Left ventricle myocardium superior (tissue), 1 donor: ENCODE measurements at regions not wholly inside any gene's neighbourhood (a gene's known extent, or its start where the extent isn't known, plus 50 kb on each side); places are given as distances from the start of the nearest gene placed in this dataset.
A peak's percentile ranks its signal among the peaks of the same experiment; 100 is the strongest.
"Not testable (repeated sequence)": the region's sequence is repeated elsewhere in the genome, so short reads cannot be mapped to it uniquely, and the experiment has no call there.

Experiments used
- ATAC-seq: fragments of 200-7000 bp; cut with Tn5 transposase; one replicate; pipeline ENCODE4 v1.9.1; 2020; ENCODE audit warnings: mild to moderate bottlenecking, moderate library complexity
- DNase-seq: peaks from one replicate; pipeline ENCODE4 v3.0.0-alpha.2; 2020
- intact Hi-C: fragments of 100-400 bp; cut with micrococcal nuclease; formaldehyde crosslinking; loops from one replicate; pipeline ENCODE4 v1.11.0; 2022
- donor health status: DM: no; HTN: yes; CAD: no; lungs with severe emphysema.

- peak; percentile 52 for ATAC-seq
- no peak for DNase-seq
- intact Hi-C loops = no loop called here
Measured at GRCh38 chr9:107827304-107827703, 337.7 kb upstream of the KLF4 start.

DNA sequence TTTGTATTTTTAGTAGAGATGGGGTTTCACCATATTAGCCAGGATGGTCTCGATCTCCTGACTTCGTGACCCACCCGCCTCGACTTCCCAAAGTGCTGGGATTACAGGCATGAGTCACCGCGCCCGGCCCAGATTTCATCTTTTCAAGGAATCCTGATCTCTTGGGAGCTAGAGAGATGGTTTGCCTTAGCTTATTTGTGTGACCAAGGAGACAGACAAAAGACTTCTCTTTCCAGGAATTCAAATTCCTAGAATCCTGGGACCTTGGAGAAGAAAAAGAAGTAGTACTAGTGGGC lies 337.1 kb upstream of the KLF4 start:
- ATAC-seq, intact Hi-C loops: not testable (repeated sequence)

DNA sequence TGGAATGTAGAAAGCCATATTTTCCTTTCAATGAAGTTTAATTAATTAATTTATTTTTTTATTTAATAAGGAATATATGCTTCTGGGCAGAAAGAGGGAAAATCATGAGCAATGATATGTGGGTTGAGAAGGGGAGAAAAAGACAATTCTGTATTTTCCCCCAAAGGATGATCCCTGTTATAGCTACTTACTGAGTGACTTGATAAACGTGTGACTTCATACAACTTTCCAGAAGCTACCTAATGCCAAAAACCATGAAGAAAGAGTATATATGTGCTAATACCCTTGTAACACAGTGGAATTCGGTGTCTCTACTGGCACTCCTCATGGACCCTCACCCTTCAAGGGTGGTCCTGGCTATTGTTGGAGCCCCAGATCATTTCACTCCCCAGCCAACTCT lies 335.0 kb upstream of the KLF4 start:
- intact Hi-C loops = no loop called here
- no peak for ATAC-seq
- no peak for DNase-seq

More for the DNA sequence above, 337.1 kb upstream of the KLF4 start:
- DNase-seq = not testable (repeated sequence)

- peak; percentile 33 for DNase-seq
- ATAC-seq = peak; percentile 41
- intact Hi-C loops = no loop called here
Measured at GRCh38 chr9:107819772-107820565, 330.4 kb upstream of the KLF4 start.

GRCh38 chr9:107818503-107818829 lies 328.9 kb upstream of the KLF4 start:
- ATAC-seq, DNase-seq, intact Hi-C loops: not testable (repeated sequence)

- ATAC-seq, intact Hi-C loops, DNase-seq: not testable (repeated sequence)
Measured at GRCh38 chr9:107817595-107818502, 328.3 kb upstream of the KLF4 start.

GRCh38 chr9:107816561-107817021 lies 327.0 kb upstream of the KLF4 start:
- intact Hi-C loops = no loop called here
- DNase-seq (no peak), ATAC-seq (peak; percentile 68)

- ATAC-seq = no peak
Measured at GRCh38 chr9:107815782-107816560, 326.4 kb upstream of the KLF4 start.

DNA sequence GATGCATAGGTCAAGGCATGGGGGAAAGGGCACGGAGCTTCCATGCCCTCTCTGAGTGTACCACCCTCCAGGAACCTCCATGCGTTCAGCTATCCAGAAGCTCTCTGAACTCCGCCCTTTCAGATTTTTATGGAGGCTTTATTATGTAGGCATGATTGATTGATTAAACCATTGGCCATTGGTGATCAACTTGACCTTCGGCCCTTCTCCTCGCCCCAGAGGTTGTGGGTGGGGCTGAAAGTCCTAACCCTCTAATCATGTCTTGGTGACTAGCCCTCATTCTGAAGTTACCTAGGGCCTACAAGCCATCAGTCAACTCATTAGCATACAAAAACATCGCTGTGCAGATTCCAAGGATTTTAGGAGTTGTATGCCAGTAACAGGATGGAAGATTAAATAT lies 323.7 kb upstream of the KLF4 start:
- intact Hi-C loops = no loop called here
- ATAC-seq = no peak

More at GRCh38 chr9:107815782-107816560, 326.4 kb upstream of the KLF4 start:
- intact Hi-C loops = no loop called here
- DNase-seq = no peak

GRCh38 chr9:107810461-107810961 lies 320.9 kb upstream of the KLF4 start:
- ATAC-seq = no peak
- intact Hi-C loops = no loop called here
- DNase-seq = no peak

More for the DNA sequence above, 323.7 kb upstream of the KLF4 start:
- DNase-seq = no peak

- ATAC-seq (no peak), DNase-seq (no peak)
- intact Hi-C loops = no loop called here
Measured at GRCh38 chr9:107809871-107810460, 320.4 kb upstream of the KLF4 start.

- intact Hi-C loops = no loop called here
- DNase-seq (no peak), ATAC-seq (no peak)
Measured at GRCh38 chr9:107807183-107807582, 317.6 kb upstream of the KLF4 start.

DNA sequence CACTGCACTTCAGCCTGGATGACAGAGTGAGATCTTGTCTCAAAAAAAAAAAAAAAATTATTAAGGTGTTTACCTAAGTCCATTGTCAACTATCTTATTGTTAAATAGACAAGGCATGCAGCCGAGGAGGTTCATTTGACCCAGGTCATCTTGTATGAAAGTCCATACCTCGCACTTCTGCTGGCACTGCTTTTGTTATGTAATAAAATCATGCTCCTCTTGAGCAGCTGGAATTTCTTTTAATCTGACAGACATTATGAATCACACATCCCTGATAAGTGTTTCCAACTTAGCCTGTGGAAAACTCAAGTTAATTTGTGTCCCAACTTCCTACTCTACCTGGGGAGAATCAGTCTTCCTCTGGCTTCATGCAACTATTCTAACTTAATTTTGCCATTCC lies 315.6 kb upstream of the KLF4 start:
- DNase-seq (no peak), ATAC-seq (no peak)
- intact Hi-C loops = no loop called here

- ATAC-seq (no peak), DNase-seq (no peak)
- intact Hi-C loops = no loop called here
Measured at GRCh38 chr9:107794259-107794658, 304.7 kb upstream of the KLF4 start.

DNA sequence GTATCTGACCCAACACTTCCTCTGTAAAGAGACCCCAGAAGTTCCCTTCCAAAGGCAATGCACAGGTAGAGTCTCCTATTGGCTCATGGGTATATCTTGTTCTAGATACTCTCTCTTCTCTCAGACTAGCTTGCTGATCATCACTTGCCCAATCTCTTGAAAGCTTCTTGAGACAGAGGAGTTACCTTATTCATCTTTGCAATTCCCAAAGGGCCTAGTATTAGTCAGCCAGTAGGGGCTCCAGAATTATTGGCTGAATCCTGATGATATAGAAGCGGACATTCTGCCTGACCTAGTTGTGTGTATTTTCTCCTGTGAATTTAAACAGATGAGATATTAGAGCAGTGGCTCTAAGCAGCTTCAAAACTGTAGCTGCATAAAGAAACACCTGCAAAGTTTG lies 304.0 kb upstream of the KLF4 start:
- DNase-seq = no peak
- intact Hi-C loops = no loop called here
- ATAC-seq = no peak

DNA sequence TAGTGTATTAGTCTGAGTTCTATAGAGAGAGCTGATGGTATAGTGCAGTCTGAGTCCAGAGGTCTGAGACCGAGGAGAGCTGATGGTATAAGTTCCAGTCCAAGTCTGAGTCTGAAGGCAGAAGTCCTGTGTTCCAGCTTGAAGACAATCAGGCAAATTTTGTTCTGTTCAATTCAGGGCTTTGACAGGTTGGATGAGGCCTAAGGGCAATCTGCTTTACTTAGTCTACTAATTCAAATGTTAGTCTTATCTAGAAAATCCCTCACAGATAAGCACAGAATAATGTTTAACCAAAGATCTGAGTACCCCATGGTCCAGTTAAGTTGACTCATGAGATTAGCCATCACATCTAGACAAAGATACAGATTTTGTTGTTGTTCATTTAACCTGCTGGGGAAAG lies 303.0 kb upstream of the KLF4 start:
- no peak for DNase-seq
- ATAC-seq = no peak
- intact Hi-C loops = no loop called here

GRCh38 chr9:107792006-107792405 lies 302.4 kb upstream of the KLF4 start:
- intact Hi-C loops = no loop called here
- no peak for DNase-seq
- ATAC-seq = no peak

GRCh38 chr9:107789001-107789700 lies 299.6 kb upstream of the KLF4 start:
- no peak for DNase-seq
- no peak for ATAC-seq
- intact Hi-C loops = no loop called here

- no peak for DNase-seq
- no peak for ATAC-seq
- intact Hi-C loops = no loop called here
Measured at GRCh38 chr9:107786561-107786960, 297.0 kb upstream of the KLF4 start.
